CD4-positive, alpha-beta memory T cell (primary cell): ENCODE measurements at regions not wholly inside any gene's neighbourhood (a gene's known extent, or its start where the extent isn't known, plus 50 kb on each side); places are given as distances from the start of the nearest gene placed in this dataset.

Experiments used
- CTCF ChIA-PET: fragments of 350-600 bp; sonication (Branson Sonifier 250); formaldehyde crosslinking; loops from one replicate; lab custom pipeline; 2021; ENCODE audit warnings: inconsistent platforms; ENCODE audit not compliant: partially characterized antibody; lab: Charles Lee
- POLR2A ChIA-PET: fragments of 350-600 bp; sonication (Branson Sonifier 250); formaldehyde crosslinking; loops from one replicate; lab custom pipeline; 2021; ENCODE audit not compliant: partially characterized antibody; lab: Charles Lee
- DNase-seq, 5 donors: peaks; one replicate each; pipeline versions ENCODE4 v3.0.0 to v3.0.0-alpha.2; 2020 to 2022; ENCODE audit warnings: mixed read lengths in 1 of 5
- H3K27ac ChIP-seq: one replicate; pipeline ENCODE4 v1.7.0; 2013; ENCODE audit warnings: low read depth, low read length
- H3K27me3 ChIP-seq: 2 replicates; pipeline ENCODE4 v1.7.0; 2013; ENCODE audit warnings: mild to moderate bottlenecking, low read length, moderate library complexity; ENCODE audit not compliant: insufficient read depth
- H3K36me3 ChIP-seq: 2 replicates; pipeline ENCODE4 v1.7.0; 2013; ENCODE audit warnings: mild to moderate bottlenecking, low read length, moderate library complexity; ENCODE audit not compliant: insufficient read depth
- H3K4me1 ChIP-seq: 2 replicates; pipeline ENCODE4 v1.7.0; 2013; ENCODE audit warnings: mild to moderate bottlenecking, low read length, moderate library complexity; ENCODE audit not compliant: insufficient read depth
- H3K4me3 ChIP-seq, 2 donors: one replicate each; pipeline ENCODE4 v1.7.0; 2013; ENCODE audit warnings: low read length in 2 of 2, mild to moderate bottlenecking in 1 of 2
- H3K9me3 ChIP-seq, 2 donors: one replicate each; pipeline ENCODE4 v1.7.0; 2013; ENCODE audit warnings: low read length in 2 of 2, control low read depth in 1 of 2; ENCODE audit not compliant: control insufficient read depth in 1 of 2
- H3K27ac Mint-ChIP-seq, 7 donors: one replicate each; pipeline ENCODE4 v1.8.0; 2020 to 2021; ENCODE audit warnings: mixed read lengths in 7 of 7, mild to moderate bottlenecking in 6 of 7, inconsistent platforms in 3 of 7, moderate library complexity in 3 of 7
- H3K27me3 Mint-ChIP-seq, 2 donors: one replicate each; pipeline ENCODE4 v1.8.0; 2020 to 2021; ENCODE audit warnings: mixed read lengths in 2 of 2
- H3K36me3 Mint-ChIP-seq, 2 donors: one replicate each; pipeline ENCODE4 v1.8.0; 2020 to 2021; ENCODE audit warnings: mixed read lengths in 2 of 2, inconsistent platforms in 1 of 2, mild to moderate bottlenecking in 1 of 2
- H3K4me1 Mint-ChIP-seq, 4 donors: one replicate each; pipeline ENCODE4 v1.8.0; 2020 to 2021; ENCODE audit warnings: mixed read lengths in 4 of 4, mild to moderate bottlenecking in 1 of 4
- H3K4me3 Mint-ChIP-seq, 8 donors: one replicate each; pipeline ENCODE4 v1.8.0; 2020 to 2021; ENCODE audit warnings: mixed read lengths in 8 of 8, mild to moderate bottlenecking in 7 of 8, moderate library complexity in 6 of 8, inconsistent platforms in 3 of 8
- H3K9me3 Mint-ChIP-seq, 8 donors: one replicate each; pipeline ENCODE4 v1.8.0; 2020 to 2021; ENCODE audit warnings: mixed read lengths in 8 of 8, mild to moderate bottlenecking in 5 of 8, inconsistent platforms in 3 of 8, moderate library complexity in 1 of 8
- intact Hi-C: fragments of 100-400 bp; cut with micrococcal nuclease; formaldehyde crosslinking; loops from one replicate; pipeline ENCODE4 v1.15.1; 2023

DNA sequence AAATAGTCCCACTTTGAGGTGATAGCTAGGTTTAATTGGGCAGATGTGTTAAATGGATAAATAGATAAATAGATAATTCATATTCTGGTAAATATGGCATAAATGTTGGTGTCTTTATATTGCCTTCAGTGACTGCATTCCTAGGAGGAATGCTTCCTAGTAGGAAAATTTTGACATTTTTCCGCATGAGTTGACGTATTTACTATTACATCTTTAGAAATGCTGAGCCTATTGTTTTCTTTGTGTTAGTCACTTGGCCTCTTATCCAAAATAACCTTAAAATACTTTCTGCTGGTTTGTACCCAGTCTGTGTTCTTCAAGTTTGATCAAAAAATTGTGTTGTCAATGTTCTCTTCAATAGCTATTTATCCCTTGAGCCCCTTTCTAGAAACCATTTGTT, 495.6 kb upstream of the ZEB2 start:
- H3K27me3 Mint-ChIP-seq: peaks cover 0 to 1% of the 10 kb centered on the region in 2 donors
- peaks cover 0 to 3% (median under 1%) of the 10 kb centered on the region in 8 donors for H3K9me3 Mint-ChIP-seq
- Histone ChIP-seq H3K36me3 (no peaks in the 10 kb centered on the region), H3K27me3 (no peaks in the 10 kb centered on the region), H3K4me1 (no peaks in the 10 kb centered on the region), H3K27ac (no peak overlapping the region), H3K9me3 (no peaks in the 10 kb centered on the region), H3K4me3 (no peak overlapping the region)
- no peak overlapping the region for H3K4me3 Mint-ChIP-seq
- CTCF ChIA-PET: no interaction called here
- intact Hi-C loops: no loop called here
- POLR2A ChIA-PET: no interaction called here
- DNase-seq: no peak
- H3K27ac Mint-ChIP-seq: no peak overlapping the region
- no peaks in the 10 kb centered on the region for H3K4me1 Mint-ChIP-seq
- H3K36me3 Mint-ChIP-seq: no peaks in the 10 kb centered on the region

DNA sequence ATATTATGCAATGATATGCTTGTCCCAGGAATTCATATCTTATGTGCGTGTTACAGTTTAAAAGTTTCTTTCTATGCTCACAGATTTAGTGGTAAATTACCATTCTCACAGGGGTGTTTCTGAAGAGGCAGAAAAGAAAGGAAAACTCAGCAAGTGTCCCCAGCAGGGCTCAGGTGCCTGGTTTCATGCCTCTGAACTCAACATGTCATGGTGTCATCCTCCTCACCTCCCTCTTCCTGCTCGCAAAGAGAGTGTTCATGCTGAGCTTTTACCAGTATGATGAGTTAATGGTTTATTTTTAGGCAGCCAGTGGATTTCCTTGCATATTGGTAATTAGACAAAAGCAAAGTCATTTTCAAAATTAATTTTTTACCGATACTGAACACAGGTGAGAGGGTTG, 492.9 kb upstream of the ZEB2 start:
- H3K4me3 ChIP-seq: no peak overlapping the region
- intact Hi-C loops: no loop called here
- ChIA-PET POLR2A (no interaction called here), CTCF (no interaction called here)
- Mint-ChIP-seq H3K4me1 (no peaks in the 10 kb centered on the region), H3K9me3 (peaks cover 0 to 3% (median under 1%) of the 10 kb centered on the region in 8 donors), H3K27ac (no peak overlapping the region), H3K36me3 (no peaks in the 10 kb centered on the region), H3K4me3 (no peak overlapping the region), H3K27me3 (peaks cover 0 to 1% of the 10 kb centered on the region in 2 donors)
- no peaks in the 10 kb centered on the region for H3K27me3 ChIP-seq
- no peaks in the 10 kb centered on the region for H3K36me3 ChIP-seq
- DNase-seq: no peak
- no peak overlapping the region for H3K27ac ChIP-seq
- no peaks in the 10 kb centered on the region for H3K4me1 ChIP-seq
- no peaks in the 10 kb centered on the region for H3K9me3 ChIP-seq

DNA sequence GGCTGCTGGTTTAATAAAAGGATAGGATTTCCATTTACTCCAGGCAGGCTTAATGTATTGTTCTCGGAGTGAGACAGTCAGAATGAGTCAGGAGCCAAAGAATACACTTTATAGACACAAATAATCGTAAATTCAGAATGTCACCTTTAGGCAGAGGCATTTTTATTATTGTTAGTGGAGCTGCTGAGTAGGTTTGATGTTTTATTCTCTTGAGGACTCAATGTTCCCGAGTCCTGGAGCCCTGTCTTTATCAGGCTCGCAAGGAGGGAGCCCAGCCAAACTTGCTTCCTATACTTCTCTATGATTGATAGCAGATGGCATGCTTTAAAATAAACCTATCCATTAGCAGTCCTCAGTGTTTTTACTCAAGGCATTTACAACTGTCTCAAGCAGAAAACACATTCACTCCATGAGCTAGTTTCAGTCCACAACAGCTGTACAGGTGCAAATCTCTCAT, 492.3 kb upstream of the ZEB2 start:
- ChIA-PET POLR2A (no interaction called here), CTCF (no interaction called here)
- intact Hi-C loops: no loop called here
- H3K9me3 ChIP-seq: no peaks in the 10 kb centered on the region
- no peaks in the 10 kb centered on the region for H3K4me1 ChIP-seq
- H3K27me3 Mint-ChIP-seq: peaks cover 0 to 1% of the 10 kb centered on the region in 2 donors
- H3K27ac ChIP-seq: no peak overlapping the region
- no peaks in the 10 kb centered on the region for H3K36me3 ChIP-seq
- no peak overlapping the region for H3K27ac Mint-ChIP-seq
- H3K4me3 ChIP-seq: no peak overlapping the region
- H3K9me3 Mint-ChIP-seq: peaks cover 0 to 3% (median 0%) of the 10 kb centered on the region in 8 donors
- no peaks in the 10 kb centered on the region for H3K27me3 ChIP-seq
- H3K36me3 Mint-ChIP-seq: no peaks in the 10 kb centered on the region
- DNase-seq: no peak
- H3K4me1 Mint-ChIP-seq: no peaks in the 10 kb centered on the region
- H3K4me3 Mint-ChIP-seq: no peak overlapping the region

DNA sequence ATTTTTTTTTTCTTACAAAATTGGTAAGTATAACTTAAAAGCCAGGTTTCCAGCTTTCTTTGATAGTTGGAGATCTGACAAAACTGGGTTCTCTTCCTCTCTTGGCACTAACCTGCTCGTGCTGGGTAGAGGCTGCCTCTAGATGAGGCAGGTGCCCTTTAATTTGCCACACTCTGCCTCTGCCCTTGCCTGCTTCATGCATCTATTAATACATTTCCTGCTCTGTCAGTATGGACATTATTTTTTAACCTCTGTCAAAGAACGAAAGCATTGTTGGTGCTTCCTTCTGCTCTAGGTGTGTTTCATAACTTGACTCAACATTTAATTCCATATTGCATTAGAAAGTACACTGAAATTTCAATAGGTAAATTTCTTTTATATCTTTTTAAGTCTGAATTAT, 490.7 kb upstream of the ZEB2 start:
- no peak overlapping the region for H3K4me3 Mint-ChIP-seq
- Histone ChIP-seq H3K27ac (no peak overlapping the region), H3K4me3 (no peak overlapping the region), H3K4me1 (no peaks in the 10 kb centered on the region), H3K36me3 (no peaks in the 10 kb centered on the region), H3K27me3 (no peaks in the 10 kb centered on the region), H3K9me3 (no peaks in the 10 kb centered on the region)
- no peaks in the 10 kb centered on the region for H3K36me3 Mint-ChIP-seq
- ChIA-PET CTCF (no interaction called here), POLR2A (no interaction called here)
- H3K27me3 Mint-ChIP-seq: peaks cover 0 to 1% of the 10 kb centered on the region in 2 donors
- intact Hi-C loops: no loop called here
- peaks cover 0 to 3% (median 0%) of the 10 kb centered on the region in 8 donors for H3K9me3 Mint-ChIP-seq
- no peaks in the 10 kb centered on the region for H3K4me1 Mint-ChIP-seq
- no peak overlapping the region for H3K27ac Mint-ChIP-seq
- no peak for DNase-seq

DNA sequence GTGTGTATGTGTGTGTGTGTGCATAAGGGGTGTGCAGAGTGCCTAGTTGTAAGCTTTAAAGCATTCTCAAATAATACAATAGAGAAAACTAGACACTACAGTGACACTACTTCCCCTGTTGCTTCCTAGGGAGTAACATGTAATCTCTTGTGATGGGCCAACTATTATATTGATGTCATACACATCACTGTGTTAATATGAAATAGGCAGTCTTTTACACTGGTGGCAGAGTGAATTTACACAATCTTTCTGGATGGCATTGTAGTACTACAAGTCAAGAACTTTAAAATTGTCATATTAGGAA, 488.0 kb upstream of the ZEB2 start:
- Histone ChIP-seq H3K4me1 (no peaks in the 10 kb centered on the region), H3K27ac (no peak overlapping the region), H3K4me3 (no peak overlapping the region), H3K36me3 (no peaks in the 10 kb centered on the region), H3K27me3 (no peaks in the 10 kb centered on the region), H3K9me3 (no peaks in the 10 kb centered on the region)
- Mint-ChIP-seq H3K36me3 (no peaks in the 10 kb centered on the region), H3K4me3 (no peak overlapping the region), H3K9me3 (peaks cover 0 to 3% (median 0%) of the 10 kb centered on the region in 8 donors), H3K27ac (no peak overlapping the region), H3K27me3 (peaks cover 0 to 1% of the 10 kb centered on the region in 2 donors), H3K4me1 (no peaks in the 10 kb centered on the region)
- POLR2A ChIA-PET: no interaction called here
- no peak for DNase-seq
- CTCF ChIA-PET: no interaction called here
- intact Hi-C loops: no loop called here

DNA sequence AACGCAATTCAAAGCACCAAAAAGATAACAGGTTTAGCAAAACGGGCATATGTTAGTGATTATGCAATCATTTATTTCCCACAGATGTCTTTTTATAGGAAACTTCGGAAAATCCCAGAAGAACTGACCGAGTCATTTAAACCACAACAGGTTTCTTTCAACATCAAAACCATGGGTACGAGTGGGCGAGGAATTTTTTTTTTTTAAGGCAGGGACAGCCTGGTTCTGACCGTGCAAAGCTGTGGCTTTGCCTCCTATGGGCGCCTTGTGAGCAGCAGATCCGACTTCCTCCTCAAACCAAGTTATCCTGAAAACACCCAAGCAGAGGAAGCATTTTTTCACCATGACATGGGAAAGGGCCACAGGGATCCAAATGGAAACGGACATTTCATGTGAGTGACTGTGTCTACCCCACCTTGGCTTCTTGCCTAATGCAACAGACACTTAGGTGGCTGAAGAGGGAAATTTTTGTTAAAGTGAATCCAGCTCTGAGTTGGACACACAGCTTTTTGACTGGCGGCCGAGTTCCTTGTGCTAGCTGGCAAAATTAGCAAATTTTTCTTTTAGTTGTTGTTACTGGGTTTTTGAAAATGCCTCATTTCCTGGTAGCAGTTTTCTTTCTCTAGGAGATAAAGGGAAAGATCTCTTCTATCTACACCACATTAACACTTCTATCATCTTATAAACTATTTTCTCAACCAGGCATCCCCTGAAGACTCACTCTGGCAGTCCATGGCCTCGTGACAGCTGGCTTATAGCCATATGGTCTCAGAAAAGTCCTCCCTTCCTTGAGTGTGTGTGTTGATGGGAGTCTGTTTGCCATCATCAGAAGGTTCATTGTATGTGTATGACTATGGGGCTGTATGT, 487.4 kb upstream of the ZEB2 start:
- Mint-ChIP-seq H3K36me3 (no peaks in the 10 kb centered on the region), H3K27me3 (no peaks in the 10 kb centered on the region), H3K4me1 (no peaks in the 10 kb centered on the region), H3K27ac (no peak overlapping the region), H3K9me3 (peaks cover 0 to 3% (median 0%) of the 10 kb centered on the region in 8 donors), H3K4me3 (no peak overlapping the region)
- H3K36me3 ChIP-seq: no peaks in the 10 kb centered on the region
- no peaks in the 10 kb centered on the region for H3K4me1 ChIP-seq
- CTCF ChIA-PET: no interaction called here
- POLR2A ChIA-PET: no interaction called here
- H3K9me3 ChIP-seq: no peaks in the 10 kb centered on the region
- no peak overlapping the region for H3K27ac ChIP-seq
- DNase-seq: no peak
- intact Hi-C loops: no loop called here
- no peak overlapping the region for H3K4me3 ChIP-seq
- no peaks in the 10 kb centered on the region for H3K27me3 ChIP-seq

DNA sequence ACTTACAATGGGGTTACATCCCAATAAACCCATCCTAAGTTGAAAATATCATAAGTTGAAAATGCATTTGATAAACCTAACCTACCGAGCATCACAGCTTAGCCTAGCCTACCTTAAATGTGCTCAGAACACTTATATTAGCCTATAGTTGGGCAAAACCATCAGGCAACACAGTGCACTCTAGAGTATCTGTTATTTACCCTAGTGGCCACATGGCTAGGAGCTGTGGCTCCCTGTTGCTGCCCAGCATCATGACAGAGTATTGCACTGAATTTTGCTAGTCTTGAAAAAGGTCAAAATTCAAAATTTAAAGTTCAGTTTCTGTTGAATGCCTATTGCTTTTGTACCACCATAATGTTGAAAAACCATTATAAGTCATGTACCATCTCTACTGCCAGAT, 482.7 kb upstream of the ZEB2 start:
- Histone ChIP-seq H3K27me3 (no peaks in the 10 kb centered on the region), H3K4me1 (no peaks in the 10 kb centered on the region), H3K4me3 (no peak overlapping the region), H3K36me3 (no peaks in the 10 kb centered on the region), H3K27ac (no peak overlapping the region), H3K9me3 (no peaks in the 10 kb centered on the region)
- no peak overlapping the region for H3K4me3 Mint-ChIP-seq
- H3K9me3 Mint-ChIP-seq: peaks cover 0 to 4% (median 0%) of the 10 kb centered on the region in 8 donors
- H3K4me1 Mint-ChIP-seq: no peaks in the 10 kb centered on the region
- H3K36me3 Mint-ChIP-seq: no peaks in the 10 kb centered on the region
- intact Hi-C loops: no loop called here
- no peak overlapping the region for H3K27ac Mint-ChIP-seq
- no peak for DNase-seq
- no peaks in the 10 kb centered on the region for H3K27me3 Mint-ChIP-seq
- CTCF ChIA-PET: no interaction called here
- POLR2A ChIA-PET: no interaction called here
